HG02938 (cell line): ENCODE measurements at regions not wholly inside any gene's neighbourhood (a gene's known extent, or its start where the extent isn't known, plus 50 kb on each side); places are given as distances from the start of the nearest gene placed in this dataset.
"Not testable (repeated sequence)": the region's sequence is repeated elsewhere in the genome, so short reads cannot be mapped to it uniquely, and the experiment has no call there.

Source experiments
- ATAC-seq: cut with Tn5 transposase; IDR thresholded peaks from one replicate; pipeline ENCODE4 v1.9.1; 2021; ENCODE audit warnings: mild to moderate bottlenecking, moderate library complexity; ENCODE audit not compliant: unreplicated experiment

DNA sequence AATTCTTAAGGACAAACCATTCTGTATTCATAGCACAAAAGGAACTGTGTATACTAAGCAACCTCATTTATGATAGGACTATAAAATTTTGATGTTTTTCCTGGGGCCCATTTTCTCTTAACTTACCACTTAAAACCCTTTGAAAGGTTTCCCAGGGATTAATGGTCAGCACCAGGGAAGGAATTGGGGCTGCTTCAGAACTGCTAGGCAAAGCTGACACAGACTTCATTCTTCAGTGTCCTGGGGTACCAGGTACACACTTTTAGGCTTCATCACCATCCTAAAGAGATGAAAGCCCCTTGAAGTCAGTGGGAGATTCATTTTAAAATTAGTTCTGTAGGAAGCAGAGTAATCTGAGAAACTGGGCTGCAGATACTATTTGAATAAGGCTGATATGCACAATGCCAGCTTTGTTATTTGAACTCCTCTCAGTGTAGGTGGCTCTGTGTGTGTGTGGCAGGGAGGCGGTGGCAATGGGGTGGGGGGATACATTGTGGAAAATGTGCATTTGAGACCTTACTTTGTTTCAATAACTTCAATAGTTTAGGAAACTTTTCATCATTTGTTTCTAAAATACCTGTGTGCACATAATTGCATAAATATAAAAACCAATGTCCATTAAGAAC, 329.3 kb upstream of the DCN start:
- no peak for ATAC-seq

DNA sequence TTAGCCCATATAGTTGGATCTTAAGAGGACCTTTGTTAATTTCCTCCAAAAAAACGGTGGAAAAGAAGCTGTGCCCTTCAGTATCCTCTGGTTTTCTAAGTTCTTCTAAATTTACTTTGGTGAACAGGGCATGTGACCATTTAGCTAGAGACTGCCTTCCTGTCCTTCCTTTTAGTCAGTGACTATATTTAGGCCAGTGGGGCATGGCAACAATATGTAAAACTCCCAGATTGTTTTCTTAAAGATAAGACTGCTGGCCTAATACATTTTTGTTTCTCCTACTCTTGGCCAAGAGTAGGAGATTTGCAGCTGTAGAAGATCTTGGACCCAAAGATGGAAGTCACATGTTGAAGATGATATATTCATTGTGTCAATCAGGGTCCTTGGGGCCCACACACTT, 325.1 kb upstream of the DCN start:
- ATAC-seq: no peak

DNA sequence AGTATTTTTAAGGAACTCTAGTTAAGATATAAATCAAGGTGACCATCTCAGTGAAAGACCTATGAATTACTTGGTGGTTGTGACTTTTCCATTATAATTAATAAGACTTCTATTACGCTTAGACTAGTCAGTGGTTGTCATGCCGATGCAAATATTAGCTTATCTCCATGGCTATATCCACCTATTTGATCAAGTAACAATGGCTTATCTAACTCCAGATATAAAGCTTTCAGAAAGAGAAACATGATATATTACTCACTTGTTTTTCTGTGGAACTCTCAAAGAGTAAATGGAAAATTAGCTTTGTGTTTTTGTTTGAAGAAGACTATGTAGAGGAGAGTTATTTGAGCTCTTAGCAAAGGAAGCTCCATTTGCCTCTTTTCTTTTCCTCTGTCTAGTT, 323.8 kb upstream of the DCN start:
- ATAC-seq: no peak

DNA sequence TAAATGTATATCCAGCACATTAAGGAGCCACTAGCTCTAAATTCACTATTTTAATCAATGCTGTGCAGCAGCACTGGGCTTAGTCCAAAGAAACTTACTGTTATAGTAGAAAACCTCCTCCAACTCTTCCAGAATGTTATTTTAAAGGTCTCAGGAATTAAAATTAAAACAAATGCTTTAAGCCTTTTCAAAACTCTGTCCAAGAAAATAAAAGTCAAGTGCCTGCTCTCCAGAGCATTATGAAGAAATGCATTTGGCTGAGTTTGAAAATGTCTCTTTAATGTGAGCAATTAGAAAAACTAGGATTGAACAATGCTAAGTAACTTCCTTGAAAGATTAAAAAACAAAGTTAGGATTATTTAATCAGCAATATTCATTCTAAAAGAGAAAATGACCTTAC, 322.4 kb upstream of the DCN start:
- no peak for ATAC-seq

DNA sequence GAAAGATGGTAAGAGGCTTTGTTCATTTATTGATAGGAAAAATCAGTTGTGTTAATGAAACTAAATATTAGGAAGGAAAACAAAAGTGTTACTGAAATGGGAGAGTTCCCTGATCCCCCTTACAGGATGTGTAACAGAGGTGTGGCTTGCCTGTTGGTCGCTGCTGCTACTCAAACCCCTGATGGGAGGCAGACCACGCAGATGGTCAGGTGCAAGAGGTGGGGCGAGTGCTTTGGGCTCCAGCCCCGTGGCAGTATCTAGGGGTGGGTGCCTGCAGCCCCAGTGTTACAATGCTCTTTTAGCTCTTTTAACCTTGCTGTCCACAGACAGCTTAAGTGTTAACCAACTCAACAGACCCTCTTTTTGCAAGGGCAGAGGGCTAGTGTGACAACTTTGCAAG, 319.6 kb upstream of the DCN start:
- ATAC-seq: no peak

DNA sequence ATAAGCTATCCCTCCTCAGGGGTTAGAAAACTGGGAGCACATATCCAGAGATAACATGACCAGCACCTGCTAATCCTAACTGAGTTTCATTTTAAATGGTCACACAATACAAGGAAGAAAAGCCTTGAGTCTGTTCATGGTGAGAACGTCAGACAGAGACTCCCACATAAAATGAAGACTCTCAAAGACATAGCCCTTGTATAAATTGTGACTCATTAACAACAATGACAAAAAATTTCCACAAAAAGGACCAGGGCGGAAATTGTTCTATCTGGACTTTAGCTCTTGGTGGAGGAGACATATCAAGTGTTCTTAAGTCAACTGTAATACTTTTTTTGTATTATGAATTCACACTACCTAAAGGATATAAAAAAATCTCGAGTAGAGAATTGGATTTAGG, 313.7 kb upstream of the DCN start:
- no peak for ATAC-seq

DNA sequence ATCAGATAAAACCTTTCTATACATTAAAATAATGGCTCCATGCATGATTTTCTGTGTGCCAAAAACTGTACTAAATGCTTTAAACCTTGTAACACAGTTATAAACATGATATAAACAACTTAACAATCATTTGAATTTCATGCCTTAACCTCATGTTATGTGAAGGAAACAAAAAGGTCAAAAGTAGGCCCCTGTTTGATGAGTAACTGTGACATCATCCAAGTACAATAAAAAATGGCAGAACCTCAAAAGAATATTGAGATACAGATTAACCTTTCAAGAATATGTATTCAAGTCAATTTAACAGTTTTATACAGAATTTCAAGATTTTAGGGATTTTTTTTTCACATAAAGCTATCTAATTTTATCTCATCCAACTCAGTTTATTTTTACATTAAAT, 310.7 kb upstream of the DCN start:
- no peak for ATAC-seq

DNA sequence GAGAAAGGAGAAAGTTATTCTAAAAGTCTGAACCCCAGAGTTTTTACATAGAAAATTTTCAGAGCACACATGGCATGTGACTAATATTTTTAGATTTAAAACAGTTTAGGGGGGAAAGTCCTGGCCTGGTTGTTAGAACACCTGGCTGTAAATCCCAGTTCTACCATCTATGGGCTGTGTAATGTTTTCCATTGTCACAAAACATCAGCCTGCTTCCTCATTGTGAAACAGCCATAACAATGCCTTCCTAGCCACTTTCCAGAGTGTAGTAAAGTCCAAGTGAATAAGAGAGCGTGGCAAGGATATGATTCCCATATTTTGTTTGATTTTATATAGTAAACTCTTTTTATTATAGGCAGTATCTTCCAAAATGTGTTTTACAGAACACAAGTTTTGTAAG, 310.0 kb upstream of the DCN start:
- no peak for ATAC-seq

DNA sequence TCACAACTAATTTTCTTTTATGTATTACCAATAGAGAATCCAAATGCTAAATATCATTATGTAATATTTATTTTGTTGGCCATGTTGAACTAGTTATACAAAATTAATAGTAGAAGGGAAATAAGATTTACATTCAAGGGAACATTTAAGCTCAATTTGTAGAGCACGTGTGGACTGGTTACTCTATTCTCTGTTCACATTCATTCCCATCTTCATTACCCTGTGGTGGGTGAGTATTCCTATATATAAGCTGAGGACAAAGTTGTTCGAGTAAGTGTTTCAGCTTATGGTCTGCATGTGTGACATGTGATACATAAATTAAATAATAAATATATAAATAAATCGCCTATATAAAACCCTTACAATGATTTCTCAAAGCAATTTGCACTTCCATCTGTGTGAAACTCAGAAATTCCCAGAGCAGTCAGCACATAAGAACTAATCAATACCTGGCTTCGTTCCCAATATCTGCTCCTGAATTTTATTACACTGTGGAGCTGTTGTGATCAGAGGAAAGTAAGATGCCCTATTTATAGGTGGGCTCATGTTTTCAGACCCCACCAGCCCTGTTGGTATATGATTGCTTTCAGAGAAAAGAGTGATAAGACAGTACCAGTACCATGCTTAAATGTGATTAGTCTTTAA, 308.2 kb upstream of the DCN start:
- ATAC-seq: no peak

DNA sequence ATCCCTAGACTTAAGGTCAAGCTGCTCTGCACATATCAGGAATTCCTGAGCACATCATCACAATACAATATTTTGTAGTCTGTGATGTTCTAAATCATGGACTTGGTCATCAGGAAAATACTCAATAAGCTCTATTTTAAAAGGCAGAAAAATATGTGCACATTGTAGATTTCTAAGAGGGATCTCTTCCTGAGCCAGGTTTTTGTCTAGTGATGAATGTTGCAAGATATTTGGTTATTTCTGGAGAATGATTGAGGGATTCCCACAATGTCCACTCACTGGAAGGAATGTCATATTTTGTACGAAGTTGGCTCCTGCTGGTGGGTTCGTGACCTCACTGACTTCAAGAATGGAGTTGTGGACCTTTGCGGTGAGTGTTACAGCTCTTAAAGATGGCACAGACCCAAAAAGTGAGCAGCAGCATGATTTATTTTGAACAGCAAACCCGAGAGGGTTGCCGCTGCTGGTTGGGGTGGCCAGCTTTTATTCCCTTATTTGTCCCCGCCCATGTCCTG, 300.9 kb upstream of the DCN start:
- no peak for ATAC-seq

DNA sequence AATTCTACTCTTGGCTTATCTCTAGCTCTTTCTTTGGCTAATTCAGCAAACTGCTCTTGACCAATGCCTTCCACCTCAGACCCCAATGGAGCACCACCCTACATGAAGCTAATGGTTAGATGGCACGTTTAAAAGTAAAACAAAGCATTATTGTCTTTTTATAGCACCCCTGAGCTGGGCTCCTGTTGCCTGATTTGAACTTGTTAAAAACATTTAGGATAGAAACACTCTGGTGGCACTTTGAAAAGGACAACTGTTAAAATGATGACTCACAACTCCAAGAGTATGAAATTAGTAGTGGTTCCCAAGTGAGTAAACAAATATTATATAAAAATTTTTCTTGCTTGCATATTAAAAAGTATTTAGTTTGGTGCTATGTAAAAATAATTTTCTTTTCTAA, 299.6 kb upstream of the DCN start:
- no peak for ATAC-seq

DNA sequence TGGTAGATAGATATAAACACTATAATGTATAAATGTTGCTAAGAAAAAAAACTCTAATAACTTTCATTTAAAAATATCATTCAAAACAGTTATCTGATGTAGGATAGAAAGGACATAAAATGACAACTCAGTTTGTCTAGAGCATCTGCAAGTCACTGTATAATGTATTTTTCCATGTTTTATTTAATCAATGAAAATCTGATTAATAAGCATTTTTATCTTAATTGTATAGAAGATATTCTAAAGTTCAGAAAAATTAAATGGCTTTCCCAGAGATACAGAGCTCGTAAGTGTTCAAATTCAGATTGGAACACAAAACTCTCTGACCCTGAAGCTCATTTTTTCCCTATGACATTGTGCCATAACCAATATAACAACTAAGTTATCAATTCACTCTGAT, 295.9 kb upstream of the DCN start:
- no peak for ATAC-seq

DNA sequence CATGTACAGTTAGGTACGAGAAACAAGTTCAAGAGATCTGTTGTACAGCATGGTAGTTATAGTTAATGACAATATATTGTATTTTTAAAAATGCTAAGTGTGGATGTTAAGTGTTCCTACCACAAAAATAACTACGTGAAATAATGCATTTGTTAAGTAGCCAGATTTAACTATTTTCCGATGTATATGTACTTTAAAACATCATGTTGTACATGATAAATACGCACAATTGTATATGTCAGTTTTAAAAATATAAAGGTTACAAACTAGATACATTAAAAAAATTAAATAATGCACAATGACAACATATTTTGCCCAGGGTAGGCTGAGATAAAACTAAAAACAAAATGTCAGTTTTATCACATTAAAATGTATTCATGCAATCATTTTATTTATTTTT, 285.1 kb upstream of the DCN start:
- no peak for ATAC-seq

DNA sequence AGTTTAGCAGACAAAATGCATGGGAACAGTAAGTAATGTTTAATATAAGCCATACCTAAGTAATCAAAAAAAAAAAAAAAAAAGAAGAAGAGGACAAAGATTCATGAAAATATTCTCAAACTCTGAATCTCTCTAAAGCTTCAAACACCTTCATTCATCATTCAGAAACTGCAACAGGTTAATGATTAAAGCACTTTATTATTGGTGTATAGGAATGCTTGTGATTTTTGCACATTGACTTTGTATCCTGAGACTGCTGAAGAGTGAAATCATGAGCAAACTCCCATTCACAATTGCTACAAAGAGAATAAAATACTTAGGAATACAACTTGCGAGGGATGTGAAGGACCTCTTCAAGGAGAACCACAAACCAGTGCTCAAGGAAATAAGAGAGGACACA, 278.4 kb upstream of the DCN start:
- ATAC-seq: no peak

DNA sequence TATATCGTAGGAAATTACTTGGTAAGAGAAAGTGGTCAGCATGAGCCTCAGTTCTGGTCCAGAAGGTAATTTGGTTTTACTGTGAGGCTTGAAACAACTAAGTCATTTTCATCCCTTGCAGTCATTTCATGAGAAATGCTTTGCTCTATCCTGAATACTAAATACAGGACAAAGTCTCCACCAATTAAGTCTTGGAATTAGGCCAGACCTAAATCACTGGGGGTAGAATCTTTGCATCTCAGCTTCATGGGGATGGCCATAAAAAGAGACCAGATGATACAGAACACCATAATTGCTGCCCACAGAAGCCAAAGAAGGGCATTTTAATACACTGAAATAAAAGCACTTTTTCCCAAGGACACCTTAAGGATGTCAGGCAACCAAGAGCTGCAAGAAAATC, 277.9 kb upstream of the DCN start:
- ATAC-seq: no peak

DNA sequence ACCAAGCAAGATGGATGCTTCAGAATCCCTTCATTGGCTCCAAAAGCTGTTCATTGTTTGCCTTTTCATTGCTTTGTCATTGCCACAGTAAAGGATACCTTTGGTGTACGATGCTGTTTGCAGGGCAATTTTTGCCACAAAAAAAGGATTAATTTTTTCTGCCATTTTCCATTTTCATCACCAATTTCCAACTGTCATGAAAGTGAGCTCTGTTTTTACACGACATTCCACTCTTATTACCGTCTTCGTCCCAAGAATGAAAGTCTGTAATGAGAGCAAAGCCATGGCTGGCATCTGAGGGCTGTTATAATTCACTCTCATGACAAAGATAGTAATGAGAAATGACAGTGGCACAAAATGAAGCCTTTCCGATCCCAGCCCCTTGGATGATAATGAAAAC, 272.7 kb upstream of the DCN start:
- ATAC-seq: no peak

DNA sequence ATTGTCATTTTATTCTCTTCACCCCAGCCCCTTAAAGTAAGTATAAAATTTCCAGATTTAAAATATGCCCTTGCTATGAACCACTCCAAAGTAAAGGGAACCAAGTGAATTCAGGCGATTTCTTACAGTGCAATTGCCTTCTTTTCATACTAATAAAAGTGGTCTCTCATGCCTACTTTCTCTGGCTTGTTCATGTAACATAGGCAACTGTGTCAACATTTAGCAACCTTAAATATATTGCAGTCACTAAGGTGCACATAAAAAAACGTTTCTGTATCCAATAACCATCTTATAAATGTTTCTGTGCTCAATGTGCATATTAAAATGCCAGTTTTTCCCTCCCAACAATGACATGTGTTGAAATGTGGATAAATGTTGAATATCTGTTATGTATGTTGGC, 271.6 kb upstream of the DCN start:
- ATAC-seq: no peak

DNA sequence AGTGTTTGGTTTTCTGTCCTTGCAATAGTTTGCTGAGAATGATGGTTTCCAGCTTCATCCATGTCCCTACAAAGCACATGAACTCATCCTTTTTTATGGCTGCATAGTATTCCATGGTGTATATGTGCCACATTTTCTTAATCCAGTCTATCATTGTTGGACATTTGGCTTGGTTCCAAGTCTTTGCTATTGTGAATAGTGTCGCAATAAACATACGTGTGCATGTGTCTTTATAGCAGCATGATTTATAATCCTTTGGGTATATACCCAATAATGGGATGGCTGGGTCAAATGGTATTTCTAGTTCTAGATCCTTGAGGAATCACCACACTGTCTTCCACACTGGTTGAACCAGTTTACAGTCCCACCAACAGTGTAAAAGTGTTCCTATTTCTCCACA, 269.8 kb upstream of the DCN start:
- not testable (repeated sequence) for ATAC-seq

DNA sequence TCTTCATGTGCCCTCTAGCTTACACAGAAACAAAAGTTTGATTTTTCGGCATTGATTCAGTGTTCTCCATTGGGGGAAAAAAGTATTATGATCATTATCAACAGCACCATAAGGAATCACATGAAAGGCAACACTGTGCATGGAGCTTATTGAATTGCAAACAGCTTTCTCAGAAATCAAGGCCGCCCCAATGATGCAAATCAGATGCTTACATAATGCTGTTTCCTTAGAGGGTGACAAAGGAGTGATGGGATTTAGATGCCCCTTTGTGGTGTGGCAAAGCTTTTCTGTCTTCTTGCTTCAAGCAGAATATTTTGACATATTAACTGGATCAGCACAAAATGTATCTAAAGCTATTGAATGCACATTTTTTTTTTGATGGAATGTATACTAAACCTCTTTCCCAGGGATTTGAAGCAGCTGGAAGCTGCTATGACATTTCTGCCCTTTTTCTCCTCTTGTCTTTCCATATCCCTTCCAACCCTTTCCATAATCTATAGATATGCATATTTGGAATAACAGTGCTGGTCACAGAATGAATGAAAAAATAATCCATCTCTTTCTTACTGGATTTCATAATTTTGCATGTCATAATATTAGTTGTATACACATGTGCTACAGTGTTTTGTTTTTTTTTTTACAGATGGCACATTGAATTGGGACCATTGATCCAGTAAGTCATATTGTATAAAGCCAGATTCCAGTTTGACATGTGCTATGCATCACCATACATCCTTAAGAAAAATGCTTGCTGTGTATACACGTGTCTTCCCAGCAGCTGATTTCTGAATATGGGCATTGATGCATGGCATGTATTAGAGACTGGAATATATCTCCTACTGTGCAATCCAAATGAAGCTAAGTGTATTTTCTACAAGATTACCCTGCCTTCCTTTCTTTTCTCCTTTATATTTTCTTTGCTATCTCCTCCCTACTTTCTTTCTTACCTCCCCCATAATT, 259.7 kb upstream of the DCN start:
- no peak for ATAC-seq

DNA sequence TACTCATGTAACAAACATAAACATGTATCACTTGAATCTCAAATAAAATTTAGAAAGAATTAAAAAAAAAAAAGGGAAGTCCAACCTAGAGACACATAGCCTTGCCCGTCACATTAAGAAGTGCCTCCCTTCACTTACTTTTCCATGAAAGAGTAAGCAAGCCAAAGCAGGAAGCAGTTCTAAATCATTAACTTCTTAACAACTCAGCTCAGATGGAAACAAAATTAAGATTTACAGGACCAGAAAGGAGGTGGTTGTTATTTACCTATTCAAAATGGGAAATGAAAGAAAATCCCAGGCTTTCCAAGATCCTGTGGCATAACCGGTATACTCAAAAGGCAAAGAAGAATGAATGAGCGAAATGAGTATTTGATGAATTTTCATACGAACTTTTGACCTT, 258.6 kb upstream of the DCN start:
- ATAC-seq: no peak

DNA sequence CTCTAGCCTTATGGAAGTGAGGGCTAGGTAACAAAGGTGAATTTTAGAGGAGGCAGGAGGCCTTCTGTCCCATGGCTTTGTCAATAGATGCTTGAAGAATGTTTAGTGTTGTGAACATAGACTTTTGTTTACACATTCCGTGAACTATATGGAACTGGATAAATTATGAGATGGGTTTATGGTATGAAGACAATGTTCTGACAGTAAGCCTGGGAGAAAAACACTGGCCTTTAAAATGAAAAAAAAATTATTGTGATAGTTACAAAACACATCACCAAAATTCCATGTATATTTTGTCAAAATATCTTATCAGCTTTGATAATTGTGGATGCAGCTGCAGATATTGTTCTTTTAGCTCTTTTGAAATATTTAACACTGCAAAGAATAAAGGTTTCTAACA, 251.5 kb upstream of the DCN start:
- ATAC-seq: no peak

DNA sequence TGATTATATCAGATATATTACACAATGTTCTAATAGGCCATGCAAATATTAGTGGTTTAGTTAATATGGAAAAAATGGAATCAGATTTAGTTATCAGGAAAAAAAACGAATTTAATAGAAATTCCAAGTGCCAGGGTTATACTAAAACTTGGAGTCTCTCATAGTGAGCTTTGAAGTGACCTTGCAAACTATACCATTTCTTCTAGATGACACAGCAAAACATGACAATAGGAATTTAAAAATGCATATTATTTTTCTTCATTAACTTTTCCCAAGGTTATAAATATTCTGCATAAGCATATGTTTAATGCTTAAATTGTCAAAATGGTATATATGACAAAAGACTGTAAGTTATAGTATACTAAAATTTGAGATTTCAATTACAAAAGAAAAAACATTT, 250.1 kb upstream of the DCN start:
- ATAC-seq: no peak
